Spinal cord (tissue), 9 donors: ENCODE measurements at regions not wholly inside any gene's neighbourhood (a gene's known extent, or its start where the extent isn't known, plus 50 kb on each side); places are given as distances from the start of the nearest gene placed in this dataset.
A peak's percentile ranks its signal among the peaks of the same experiment; 100 is the strongest.

ENCODE experiments used
- DNase-seq, 6 donors: peaks; one replicate each; pipeline versions ENCODE4 v3.0.0 to v3.0.0-alpha.2; 2013 to 2015; ENCODE audit warnings: low spot score in 6 of 6, low read depth in 4 of 6
- H3K27ac ChIP-seq: one replicate; pipeline ENCODE4 v1.5.1; 2013; ENCODE audit warnings: low read depth, low read length, control low read depth
- H3K27me3 ChIP-seq: one replicate; pipeline ENCODE4 v1.6.1; 2013; ENCODE audit warnings: low read length; ENCODE audit not compliant: control insufficient read depth, insufficient read depth
- H3K36me3 ChIP-seq: one replicate; pipeline ENCODE4 v1.6.1; 2013; ENCODE audit warnings: low read length; ENCODE audit not compliant: control insufficient read depth, insufficient read depth
- H3K4me1 ChIP-seq: one replicate; pipeline ENCODE4 v1.6.1; 2013; ENCODE audit warnings: low read length; ENCODE audit not compliant: control insufficient read depth, insufficient read depth
- H3K4me3 ChIP-seq: one replicate; pipeline ENCODE4 v1.5.1; 2013; ENCODE audit warnings: low read depth, low read length, control low read depth
- H3K9me3 ChIP-seq: one replicate; pipeline ENCODE4 v1.6.1; 2013; ENCODE audit warnings: low read length; ENCODE audit not compliant: control insufficient read depth, insufficient read depth
- WGBS: methylation state at CpG from one replicate; pipeline ENCODE4 v1.1.5; 2013; ENCODE audit warnings: missing lambda C conversion rate; ENCODE audit not compliant: insufficient coverage; 5-methylcytosine and 5-hydroxymethylcytosine counted together
- donor health status: healthy.

GRCh38 chr6:113651120-113651519 lies 206.0 kb upstream of the MARCKS start:
- no peaks in the 10 kb centered on the region for H3K36me3 ChIP-seq
- no peaks in the 10 kb centered on the region for H3K9me3 ChIP-seq
- peaks cover 10% of the 10 kb centered on the region for H3K4me1 ChIP-seq
- peak overlapping the region; percentile 15 for H3K27ac ChIP-seq
- WGBS: no CpG with 5 or more reads among the region's 4 CpGs
- peak in 2 of 6 donors; percentile 67 to 78 for DNase-seq
- H3K27me3 ChIP-seq: no peaks in the 10 kb centered on the region
- H3K4me3 ChIP-seq: no peak overlapping the region

GRCh38 chr6:113651920-113652319 lies 205.2 kb upstream of the MARCKS start:
- Histone ChIP-seq H3K4me3 (no peak overlapping the region), H3K27ac (no peak overlapping the region), H3K9me3 (no peaks in the 10 kb centered on the region), H3K4me1 (peaks cover 10% of the 10 kb centered on the region), H3K36me3 (no peaks in the 10 kb centered on the region), H3K27me3 (no peaks in the 10 kb centered on the region)
- no peak for DNase-seq
- no CpG with 5 or more reads among the region's 1 CpG for WGBS

DNA sequence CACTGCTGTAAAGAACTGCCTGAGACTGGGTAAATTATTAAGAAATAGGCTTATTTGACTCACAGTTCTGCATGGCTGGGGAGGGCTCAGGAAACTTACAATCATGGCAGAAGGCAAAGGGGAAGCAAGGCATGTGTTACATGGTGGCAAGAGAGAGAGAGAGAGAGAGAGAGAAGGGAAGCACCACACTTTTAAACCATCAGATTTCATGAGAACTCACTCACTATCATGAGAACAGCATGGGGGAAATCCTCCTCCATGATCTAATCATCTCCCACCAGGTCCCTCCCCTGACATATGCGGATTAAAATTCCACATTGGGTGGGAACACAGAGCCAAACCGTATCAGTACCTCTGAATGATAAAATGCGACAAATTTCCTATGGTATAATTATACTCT lies 203.9 kb upstream of the MARCKS start:
- peaks cover 10% of the 10 kb centered on the region for H3K4me1 ChIP-seq
- no peak overlapping the region for H3K4me3 ChIP-seq
- DNase-seq: no peak
- H3K36me3 ChIP-seq: no peaks in the 10 kb centered on the region
- H3K27ac ChIP-seq: no peak overlapping the region
- no CpG with 5 or more reads among the region's 3 CpGs for WGBS
- H3K27me3 ChIP-seq: no peaks in the 10 kb centered on the region
- no peaks in the 10 kb centered on the region for H3K9me3 ChIP-seq

- H3K36me3 ChIP-seq: no peaks in the 10 kb centered on the region
- no peaks in the 10 kb centered on the region for H3K9me3 ChIP-seq
- no peak overlapping the region for H3K27ac ChIP-seq
- peaks cover 10% of the 10 kb centered on the region for H3K4me1 ChIP-seq
- H3K27me3 ChIP-seq: no peaks in the 10 kb centered on the region
- peak in 5 of 6 donors; percentile 59 to 88 (median 73) for DNase-seq
- H3K4me3 ChIP-seq: no peak overlapping the region
Measured at GRCh38 chr6:113654396-113654795, 202.7 kb upstream of the MARCKS start.

DNA sequence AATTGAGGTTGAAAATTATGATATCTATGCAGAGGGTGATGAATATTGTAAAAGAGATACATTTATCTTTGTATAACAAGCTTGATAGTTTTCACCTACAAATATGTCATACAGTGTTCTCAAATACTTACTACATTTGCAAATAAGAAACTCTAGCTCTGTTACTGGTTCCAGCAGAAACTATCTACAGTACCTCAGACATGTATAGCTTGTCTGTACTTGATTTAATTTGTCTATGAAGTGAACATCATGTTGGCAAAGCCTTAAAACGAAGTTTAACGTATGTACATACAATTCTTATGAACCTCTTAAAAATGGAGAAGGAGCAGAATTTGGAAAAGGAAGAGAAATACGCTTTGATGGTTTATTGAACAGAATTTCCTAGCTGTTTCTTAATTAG lies 201.4 kb upstream of the MARCKS start:
- H3K4me3 ChIP-seq: no peak overlapping the region
- H3K27me3 ChIP-seq: no peaks in the 10 kb centered on the region
- DNase-seq: no peak
- no peaks in the 10 kb centered on the region for H3K36me3 ChIP-seq
- H3K27ac ChIP-seq: no peak overlapping the region
- H3K4me1 ChIP-seq: peaks cover 7% of the 10 kb centered on the region
- WGBS: no CpG with 5 or more reads among the region's 3 CpGs
- H3K9me3 ChIP-seq: no peaks in the 10 kb centered on the region

DNA sequence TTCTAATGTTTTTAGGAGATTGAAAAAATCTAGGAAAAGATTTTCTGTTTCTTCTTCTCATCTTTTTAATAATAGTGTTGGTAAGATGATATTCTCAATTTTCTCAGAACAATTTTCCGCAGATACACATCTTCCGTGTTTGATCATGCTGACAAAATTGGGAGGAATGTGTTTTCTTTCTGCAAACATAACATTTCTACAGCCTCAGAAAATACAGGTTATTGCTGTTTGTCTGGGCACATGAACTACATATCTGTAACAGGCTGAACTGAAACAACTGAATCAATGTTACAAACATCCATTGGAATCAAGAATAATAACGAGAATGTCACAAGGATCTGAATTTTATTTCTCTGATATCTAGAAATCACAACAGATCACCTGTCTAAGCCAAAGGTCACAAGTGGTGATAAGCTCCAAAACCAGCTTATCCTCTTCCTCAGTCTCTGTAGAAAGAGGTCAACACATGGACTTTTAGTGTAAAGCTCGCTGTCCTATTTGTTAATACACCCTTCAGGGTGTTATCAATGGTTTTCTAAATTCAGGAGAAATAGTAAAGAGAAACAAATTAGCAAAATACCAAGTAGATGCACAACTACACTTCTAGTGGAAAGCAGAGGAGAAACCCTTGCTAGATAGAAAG lies 197.3 kb upstream of the MARCKS start:
- Histone ChIP-seq H3K4me3 (no peak overlapping the region), H3K27me3 (no peaks in the 10 kb centered on the region), H3K27ac (no peak overlapping the region), H3K36me3 (no peaks in the 10 kb centered on the region), H3K9me3 (no peaks in the 10 kb centered on the region), H3K4me1 (no peaks in the 10 kb centered on the region)
- 100% methylated on average over 1 of the region's 4 CpGs for WGBS
- no peak for DNase-seq

GRCh38 chr6:113660819-113661218 lies 196.3 kb upstream of the MARCKS start:
- H3K27ac ChIP-seq: no peak overlapping the region
- H3K4me1 ChIP-seq: no peaks in the 10 kb centered on the region
- no peaks in the 10 kb centered on the region for H3K36me3 ChIP-seq
- DNase-seq: no peak
- H3K4me3 ChIP-seq: no peak overlapping the region
- no peaks in the 10 kb centered on the region for H3K9me3 ChIP-seq
- 100% methylated on average over 1 of the region's 2 CpGs for WGBS
- no peaks in the 10 kb centered on the region for H3K27me3 ChIP-seq

DNA sequence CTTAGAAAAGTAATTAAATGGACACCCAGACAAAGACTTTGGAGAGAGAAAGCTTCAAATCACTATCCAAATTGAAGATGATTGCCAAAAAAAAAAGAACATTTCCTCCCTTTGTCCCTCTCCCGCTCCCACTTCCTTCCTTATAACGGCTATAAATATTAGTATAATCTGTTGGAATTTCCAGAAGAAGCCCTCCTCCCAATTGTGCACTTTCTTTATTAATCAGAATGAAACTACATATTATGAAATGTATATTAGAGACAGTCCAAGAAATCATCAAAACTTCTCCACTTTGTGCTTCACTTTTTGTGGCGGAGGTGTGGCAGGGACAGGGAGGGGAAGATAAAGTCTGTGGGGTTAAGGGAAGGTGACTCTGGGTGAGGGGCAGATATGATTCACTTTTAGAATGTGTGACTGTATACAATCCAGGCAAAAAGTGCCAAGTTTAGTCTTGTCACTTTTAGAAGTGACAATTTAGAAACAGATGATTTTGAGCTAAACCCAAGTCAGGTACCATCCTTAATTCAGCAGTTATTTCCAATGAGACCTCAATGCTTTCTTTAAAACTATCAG lies 195.0 kb upstream of the MARCKS start:
- no peaks in the 10 kb centered on the region for H3K4me1 ChIP-seq
- 100% methylated on average over 1 of the region's 3 CpGs for WGBS
- no peaks in the 10 kb centered on the region for H3K36me3 ChIP-seq

GRCh38 chr6:113662688-113663333 lies 194.3 kb upstream of the MARCKS start:
- no peak overlapping the region for H3K27ac ChIP-seq
- no peak overlapping the region for H3K4me3 ChIP-seq
- H3K4me1 ChIP-seq: no peaks in the 10 kb centered on the region
- DNase-seq: no peak
- no CpG with 5 or more reads among the region's 2 CpGs for WGBS
- no peaks in the 10 kb centered on the region for H3K9me3 ChIP-seq
- no peaks in the 10 kb centered on the region for H3K27me3 ChIP-seq
- H3K36me3 ChIP-seq: no peaks in the 10 kb centered on the region

More for the DNA sequence above, 195.0 kb upstream of the MARCKS start:
- Histone ChIP-seq H3K4me3 (no peak overlapping the region), H3K9me3 (no peaks in the 10 kb centered on the region), H3K27ac (no peak overlapping the region), H3K27me3 (no peaks in the 10 kb centered on the region)
- DNase-seq: no peak

DNA sequence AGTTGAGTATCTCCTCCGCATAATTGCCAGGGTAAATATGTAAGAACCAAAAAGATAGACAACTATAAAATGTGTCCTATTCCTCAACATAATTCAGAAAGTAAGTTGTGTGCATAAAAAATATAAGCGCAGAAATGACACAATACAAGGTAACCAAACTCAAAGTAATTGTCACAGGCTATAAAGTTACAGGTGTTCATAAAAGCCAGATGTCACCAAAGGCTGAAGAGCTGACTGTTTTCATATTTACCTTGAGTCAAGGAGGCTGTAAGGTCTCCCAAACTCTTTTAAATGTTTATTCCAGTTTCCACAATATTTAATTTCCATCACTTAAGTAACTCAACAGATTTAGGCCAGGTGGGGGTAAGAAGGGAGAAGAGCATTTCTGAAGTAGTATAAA lies 192.2 kb upstream of the MARCKS start:
- Histone ChIP-seq H3K36me3 (no peaks in the 10 kb centered on the region), H3K27me3 (no peaks in the 10 kb centered on the region), H3K4me1 (no peaks in the 10 kb centered on the region), H3K4me3 (no peak overlapping the region), H3K27ac (no peak overlapping the region), H3K9me3 (no peaks in the 10 kb centered on the region)
- DNase-seq: no peak
- WGBS: no CpG with 5 or more reads among the region's 2 CpGs
